Parathyroid adenoma (tissue), 2 donors: ENCODE measurements at regions not wholly inside any gene's neighbourhood (a gene's known extent, or its start where the extent isn't known, plus 50 kb on each side); places are given as distances from the start of the nearest gene placed in this dataset.

Source experiments
- H2AFZ ChIP-seq: fragments of 300-600 bp; sonication (generic); one replicate; pipeline ENCODE4 v1.7.0; 2017; ENCODE audit warnings: antibody characterized with exemption, mild to moderate bottlenecking
- H3K27ac ChIP-seq: fragments of 300-600 bp; sonication (generic); one replicate; pipeline ENCODE4 v1.7.0; 2017
- H3K27me3 ChIP-seq: fragments of 300-600 bp; sonication (generic); one replicate; pipeline ENCODE4 v1.7.0; 2017; ENCODE audit warnings: low read length; ENCODE audit not compliant: control insufficient read depth, insufficient read depth
- H3K36me3 ChIP-seq: fragments of 300-600 bp; sonication (generic); one replicate; pipeline ENCODE4 v1.7.0; 2017; ENCODE audit warnings: low read length; ENCODE audit not compliant: control insufficient read depth, insufficient read depth
- H3K4me1 ChIP-seq: fragments of 300-600 bp; sonication (generic); one replicate; pipeline ENCODE4 v1.7.0; 2017; ENCODE audit warnings: control low read depth
- H3K4me2 ChIP-seq: fragments of 300-600 bp; sonication (generic); one replicate; pipeline ENCODE4 v1.7.0; 2017; ENCODE audit warnings: low read length
- H3K4me3 ChIP-seq: fragments of 300-600 bp; sonication (generic); one replicate; pipeline ENCODE4 v1.7.0; 2017; ENCODE audit warnings: low read depth, low read length
- H3K79me2 ChIP-seq: fragments of 300-600 bp; sonication (generic); one replicate; pipeline ENCODE4 v1.7.0; 2017; ENCODE audit warnings: control low read depth
- H3K9ac ChIP-seq: fragments of 300-600 bp; sonication (generic); one replicate; pipeline ENCODE4 v1.7.0; 2017; ENCODE audit warnings: mild to moderate bottlenecking
- H3K9me3 ChIP-seq: fragments of 300-600 bp; sonication (generic); one replicate; pipeline ENCODE4 v1.7.0; 2017; ENCODE audit warnings: low read length; ENCODE audit not compliant: control insufficient read depth
- CTCF ChIP-seq: fragments of 300-600 bp; sonication (generic); IDR thresholded peaks from one replicate; pipeline ENCODE4 v1.7.0; 2017; ENCODE audit warnings: antibody characterized with exemption, mild to moderate bottlenecking
- donor health status: primary hyperparathyroidism.

DNA sequence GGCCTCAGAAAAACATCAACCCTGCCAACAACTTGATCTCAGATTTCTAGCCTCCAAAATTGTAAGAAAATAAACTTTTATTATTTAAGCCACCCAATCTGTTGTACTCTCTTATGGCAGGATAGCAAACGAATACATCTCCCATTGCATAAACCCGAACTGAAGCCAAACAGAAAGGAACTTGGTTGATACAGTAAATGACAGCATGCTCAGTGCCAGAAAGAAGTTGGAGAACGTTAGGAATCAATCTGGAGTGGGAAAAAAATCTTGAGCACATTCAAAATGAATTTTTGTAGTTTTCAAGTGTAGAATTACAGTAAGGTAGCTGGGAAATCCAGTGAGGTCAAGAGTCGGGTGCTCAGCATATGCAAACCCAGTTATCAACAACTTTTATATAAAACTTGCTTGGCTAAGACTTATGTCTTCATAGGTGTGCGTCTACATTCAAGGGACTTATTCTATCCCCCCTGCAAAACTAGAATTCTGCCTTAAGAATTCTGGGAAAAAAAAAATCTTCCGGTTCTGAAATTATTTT, 157.5 kb upstream of the ANKRD50 start:
- H2AFZ ChIP-seq: no peak overlapping the region
- TF ChIP-seq CTCF: no peak

GRCh38 chr4:124868495-124868894, 156.0 kb upstream of the ANKRD50 start:
- H3K4me2 ChIP-seq: no peak overlapping the region
- no peak overlapping the region for H3K4me3 ChIP-seq
- no peaks in the 10 kb centered on the region for H3K27me3 ChIP-seq
- no peak overlapping the region for H3K9ac ChIP-seq
- no peaks in the 10 kb centered on the region for H3K36me3 ChIP-seq
- H2AFZ ChIP-seq: no peak overlapping the region
- no peak for TF ChIP-seq CTCF
- H3K27ac ChIP-seq: no peak overlapping the region
- H3K9me3 ChIP-seq: no peaks in the 10 kb centered on the region
- no peaks in the 10 kb centered on the region for H3K4me1 ChIP-seq
- no peaks in the 10 kb centered on the region for H3K79me2 ChIP-seq

More for the DNA sequence above, 157.5 kb upstream of the ANKRD50 start:
- Histone ChIP-seq H3K27me3 (no peaks in the 10 kb centered on the region), H3K27ac (no peak overlapping the region), H3K9me3 (no peaks in the 10 kb centered on the region), H3K79me2 (no peaks in the 10 kb centered on the region), H3K9ac (no peak overlapping the region), H3K4me1 (no peaks in the 10 kb centered on the region), H3K36me3 (no peaks in the 10 kb centered on the region), H3K4me3 (no peak overlapping the region), H3K4me2 (no peak overlapping the region)

DNA sequence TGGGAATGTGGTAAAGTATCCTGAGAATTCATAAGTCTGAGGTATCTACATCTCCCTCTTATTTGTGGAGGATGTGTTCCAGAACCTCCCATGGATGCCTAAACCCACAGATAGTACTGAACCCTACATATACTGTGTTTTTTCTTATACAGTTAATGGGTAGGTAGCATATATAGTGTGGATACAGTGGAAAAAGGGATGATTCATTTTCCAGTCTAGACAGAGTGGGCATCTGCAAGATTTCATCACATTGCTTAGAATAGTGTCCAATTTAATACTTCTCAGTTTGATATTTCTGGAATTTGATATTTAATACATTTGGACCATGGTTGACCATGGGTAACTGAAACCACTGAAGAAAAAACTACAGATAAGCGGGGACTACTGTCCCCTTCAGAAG, 155.0 kb upstream of the ANKRD50 start:
- H3K27me3 ChIP-seq: no peaks in the 10 kb centered on the region
- H3K27ac ChIP-seq: no peak overlapping the region
- no peaks in the 10 kb centered on the region for H3K36me3 ChIP-seq
- H3K79me2 ChIP-seq: no peaks in the 10 kb centered on the region
- no peak overlapping the region for H3K9ac ChIP-seq
- H3K4me3 ChIP-seq: no peak overlapping the region
- no peak overlapping the region for H3K4me2 ChIP-seq
- H3K4me1 ChIP-seq: no peaks in the 10 kb centered on the region
- no peak overlapping the region for H2AFZ ChIP-seq
- H3K9me3 ChIP-seq: no peaks in the 10 kb centered on the region
- no peak for TF ChIP-seq CTCF

GRCh38 chr4:124866301-124866700, 153.8 kb upstream of the ANKRD50 start:
- no peak overlapping the region for H3K9ac ChIP-seq

More at GRCh38 chr4:124866301-124866700, 153.8 kb upstream of the ANKRD50 start:
- no peak overlapping the region for H3K4me3 ChIP-seq
- H3K79me2 ChIP-seq: no peaks in the 10 kb centered on the region
- H3K27ac ChIP-seq: no peak overlapping the region
- H3K9me3 ChIP-seq: no peaks in the 10 kb centered on the region
- H3K27me3 ChIP-seq: no peaks in the 10 kb centered on the region
- no peaks in the 10 kb centered on the region for H3K4me1 ChIP-seq
- H3K36me3 ChIP-seq: no peaks in the 10 kb centered on the region
- no peak for TF ChIP-seq CTCF
- H2AFZ ChIP-seq: no peak overlapping the region
- H3K4me2 ChIP-seq: no peak overlapping the region
